Mesodermal cell (in vitro differentiated cells): ENCODE measurements at regions not wholly inside any gene's neighbourhood (a gene's known extent, or its start where the extent isn't known, plus 50 kb on each side); places are given as distances from the start of the nearest gene placed in this dataset.

Source experiments
- H3K27ac ChIP-seq: 2 replicates; pipeline ENCODE4 v1.7.0; 2013; ENCODE audit warnings: mild to moderate bottlenecking, low read depth, low read length, moderate library complexity; ENCODE audit not compliant: severe bottlenecking
- H3K36me3 ChIP-seq: 2 replicates; pipeline ENCODE4 v1.7.1; 2013; ENCODE audit warnings: mild to moderate bottlenecking, low read length, moderate library complexity; ENCODE audit not compliant: control insufficient read depth, insufficient read depth
- H3K4me1 ChIP-seq: one replicate; pipeline ENCODE4 v1.7.1; 2013; ENCODE audit warnings: mild to moderate bottlenecking, low read length; ENCODE audit not compliant: insufficient read depth, control insufficient read depth, poor library complexity, severe bottlenecking
- H3K4me3 ChIP-seq: 2 replicates; pipeline ENCODE4 v1.7.0; 2013; ENCODE audit warnings: low read length, control low read depth, mild to moderate bottlenecking; ENCODE audit not compliant: insufficient read depth, poor library complexity, severe bottlenecking; ENCODE audit errors: extremely low read depth
- H3K9me3 ChIP-seq: 2 replicates; pipeline ENCODE4 v1.7.1; 2013; ENCODE audit warnings: mild to moderate bottlenecking, low read length, moderate library complexity; ENCODE audit not compliant: control insufficient read depth
- WGBS, 2 experiments: methylation state at CpG; one replicate each; pipeline ENCODE4 v1.1.5; 2013; ENCODE audit warnings: missing lambda C conversion rate in 2 of 2; ENCODE audit not compliant: insufficient coverage in 2 of 2; 5-methylcytosine and 5-hydroxymethylcytosine counted together

DNA sequence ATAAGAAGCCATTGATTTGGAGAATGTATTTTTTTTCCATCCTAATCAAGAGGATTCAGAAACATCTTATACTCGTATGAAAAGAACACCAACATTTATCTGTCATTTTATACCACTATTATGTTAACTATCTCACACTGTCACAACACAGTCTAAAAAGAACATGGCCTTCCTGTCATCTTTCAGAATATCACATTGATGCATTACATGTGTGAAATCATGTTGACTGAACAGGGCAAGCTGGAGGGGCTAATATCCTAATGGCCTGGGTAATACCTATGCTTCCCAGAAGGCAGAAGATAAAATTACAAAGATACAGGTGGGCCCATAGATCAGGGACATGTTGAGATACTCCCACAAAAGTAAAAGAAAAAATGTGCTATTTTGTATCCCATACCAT, 611.7 kb downstream of the STIM2 start:
- WGBS, 2 experiments, result 100% methylated on average over 1 of the region's 1 CpG; no CpG with 5 or more reads in 1 of the 2 experiments
- H3K4me1 ChIP-seq, result no peaks in the 10 kb centered on the region
- H3K4me3 ChIP-seq, result no peak overlapping the region
- H3K9me3 ChIP-seq, result no peaks in the 10 kb centered on the region
- no peaks in the 10 kb centered on the region for H3K36me3 ChIP-seq
- no peak overlapping the region for H3K27ac ChIP-seq

DNA sequence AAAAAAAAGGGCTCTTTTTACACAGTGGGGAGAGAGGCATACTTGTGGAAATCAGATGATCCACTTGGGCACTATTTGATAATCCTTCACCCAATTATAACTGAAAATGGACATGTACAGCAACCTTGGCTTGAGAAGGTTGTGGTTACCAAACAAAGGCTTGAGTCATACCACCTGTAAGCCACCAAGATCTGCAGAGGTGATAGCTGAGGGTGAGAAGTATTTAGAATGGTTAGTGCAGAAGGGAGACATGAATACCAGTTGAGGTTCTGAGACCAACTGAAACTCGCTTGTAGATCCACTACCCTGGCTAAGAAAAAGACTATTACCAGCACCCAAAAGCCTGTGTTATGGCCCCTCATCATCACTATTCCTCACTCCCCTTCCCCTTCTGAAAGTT, 614.0 kb downstream of the STIM2 start:
- WGBS, 2 experiments, result 83% methylated on average over 1 of the region's 1 CpG; no CpG with 5 or more reads in 1 of the 2 experiments
- no peaks in the 10 kb centered on the region for H3K4me1 ChIP-seq
- H3K27ac ChIP-seq, result no peak overlapping the region
- no peaks in the 10 kb centered on the region for H3K9me3 ChIP-seq
- no peaks in the 10 kb centered on the region for H3K36me3 ChIP-seq
- no peak overlapping the region for H3K4me3 ChIP-seq

DNA sequence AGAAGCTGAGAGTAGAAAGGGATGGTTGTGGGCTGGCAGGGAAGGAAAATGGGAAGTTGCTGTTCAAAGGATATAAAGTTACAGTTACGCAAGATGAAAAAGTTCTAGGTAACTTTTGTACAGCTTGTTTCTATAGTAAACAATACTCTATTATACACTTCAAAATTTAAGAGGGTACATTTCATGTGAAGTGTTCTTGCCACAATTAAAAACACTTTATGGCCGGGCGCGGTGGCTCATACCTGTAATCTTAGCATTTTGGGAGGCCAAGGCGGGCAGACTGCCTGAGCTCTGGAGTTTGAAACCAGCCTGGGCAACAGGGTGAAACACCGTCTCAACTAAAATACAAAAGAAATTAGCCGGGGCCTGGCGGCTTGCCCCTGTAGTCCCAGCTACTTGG, 623.6 kb downstream of the STIM2 start:
- no peak overlapping the region for H3K4me3 ChIP-seq

DNA sequence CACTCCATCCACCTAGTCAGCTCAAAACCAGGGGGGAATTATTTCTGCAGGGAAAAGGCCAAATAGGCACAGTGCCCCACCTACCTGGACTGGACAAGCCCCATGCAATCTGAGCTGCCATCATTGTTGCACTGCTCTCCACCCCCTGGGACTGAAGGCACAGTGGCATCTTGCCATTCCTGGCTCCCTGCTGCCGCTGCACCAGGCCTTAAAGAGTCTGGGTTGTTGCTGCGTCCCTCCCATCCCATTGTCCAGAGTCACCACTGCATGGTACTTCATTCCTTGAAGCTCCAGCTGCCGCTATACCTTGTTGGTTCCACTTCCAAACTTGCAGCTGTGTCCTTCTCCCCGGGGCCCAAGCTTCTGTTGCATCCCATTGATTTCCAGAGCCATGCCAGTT, 629.7 kb downstream of the STIM2 start:
- Histone ChIP-seq H3K4me1 (no peaks in the 10 kb centered on the region), H3K9me3 (no peaks in the 10 kb centered on the region), H3K27ac (no peak overlapping the region), H3K4me3 (no peak overlapping the region), H3K36me3 (no peaks in the 10 kb centered on the region)
- 90 to 95% methylated on average over 4 of the region's 4 CpGs for WGBS, 2 experiments

More for the DNA sequence above, 623.6 kb downstream of the STIM2 start:
- Histone ChIP-seq H3K4me1 (no peaks in the 10 kb centered on the region), H3K36me3 (no peaks in the 10 kb centered on the region), H3K27ac (no peak overlapping the region), H3K9me3 (no peaks in the 10 kb centered on the region)
- 87 to 95% methylated on average over 6 to 7 of the region's 8 CpGs for WGBS, 2 experiments

DNA sequence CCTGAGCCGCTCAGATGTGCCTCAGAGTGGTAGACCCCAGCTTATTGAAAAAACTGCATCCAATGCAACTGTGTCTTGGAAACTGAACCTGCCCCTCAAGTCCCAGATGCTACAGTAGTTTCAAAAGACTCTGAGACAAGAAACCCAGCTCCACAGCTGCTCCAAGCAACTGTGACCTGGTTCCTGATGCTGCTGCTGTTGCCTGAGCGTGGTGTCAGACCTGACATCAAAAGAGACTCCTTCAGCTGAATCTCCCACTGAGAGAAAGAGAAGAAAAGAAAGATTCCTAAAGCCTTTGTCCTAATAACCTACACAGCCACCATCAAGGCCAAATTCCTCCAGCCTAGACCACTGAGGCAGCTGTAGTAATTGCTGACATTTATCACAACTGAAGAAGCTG, 630.1 kb downstream of the STIM2 start:
- Histone ChIP-seq H3K4me1 (no peaks in the 10 kb centered on the region), H3K36me3 (no peaks in the 10 kb centered on the region), H3K4me3 (no peak overlapping the region), H3K27ac (no peak overlapping the region), H3K9me3 (no peaks in the 10 kb centered on the region)
- WGBS, 2 experiments, result 88 to 90% methylated on average over 1 to 2 of the region's 2 CpGs

DNA sequence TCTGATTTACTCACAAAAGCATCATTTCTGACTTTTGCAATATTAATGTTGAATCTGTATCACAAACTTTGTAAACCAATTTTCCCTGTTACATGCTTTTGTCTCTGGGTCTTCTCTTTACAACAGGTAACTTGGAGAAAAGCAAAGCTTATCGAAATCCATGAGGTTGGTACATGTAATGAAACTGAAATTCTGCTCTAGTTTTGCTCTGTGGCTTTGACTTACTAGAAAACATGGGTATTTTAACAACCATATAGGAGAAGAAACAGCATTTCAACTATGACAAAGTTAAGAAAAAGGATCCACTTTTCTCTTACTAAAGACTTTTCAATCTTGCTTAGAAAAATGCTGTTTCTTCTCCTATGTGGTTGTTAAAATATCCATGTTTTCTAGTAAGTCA, 645.8 kb downstream of the STIM2 start:
- H3K36me3 ChIP-seq, result no peaks in the 10 kb centered on the region
- WGBS, 2 experiments, result no CpG with 5 or more reads among the region's 1 CpG
- no peak overlapping the region for H3K4me3 ChIP-seq
- no peak overlapping the region for H3K27ac ChIP-seq
- no peaks in the 10 kb centered on the region for H3K9me3 ChIP-seq
- H3K4me1 ChIP-seq, result peaks cover 5% of the 10 kb centered on the region

DNA sequence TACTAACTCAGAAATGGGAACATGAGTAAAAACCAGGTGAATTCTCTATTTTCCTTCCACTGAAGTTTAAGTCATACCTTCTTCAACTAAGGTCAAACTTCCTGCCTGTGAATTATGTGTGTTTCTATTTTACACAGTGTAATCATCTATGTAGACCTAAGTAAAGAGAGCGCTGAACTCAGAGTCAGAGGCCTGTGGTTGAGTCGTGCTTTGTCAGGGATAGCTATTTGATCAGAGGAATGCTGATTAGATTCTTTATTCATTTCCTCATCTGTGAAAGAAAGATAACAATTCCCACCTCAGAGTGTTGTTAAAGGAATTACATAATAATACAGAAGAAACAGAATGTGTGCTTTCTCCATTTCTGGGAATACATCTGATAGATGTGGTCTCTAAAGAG, 654.1 kb downstream of the STIM2 start:
- H3K4me1 ChIP-seq, result peaks cover under 1% of the 10 kb centered on the region
- WGBS, 2 experiments, result no CpG with 5 or more reads among the region's 2 CpGs
- H3K4me3 ChIP-seq, result no peak overlapping the region
- H3K9me3 ChIP-seq, result no peaks in the 10 kb centered on the region
- no peaks in the 10 kb centered on the region for H3K36me3 ChIP-seq
- H3K27ac ChIP-seq, result no peak overlapping the region

DNA sequence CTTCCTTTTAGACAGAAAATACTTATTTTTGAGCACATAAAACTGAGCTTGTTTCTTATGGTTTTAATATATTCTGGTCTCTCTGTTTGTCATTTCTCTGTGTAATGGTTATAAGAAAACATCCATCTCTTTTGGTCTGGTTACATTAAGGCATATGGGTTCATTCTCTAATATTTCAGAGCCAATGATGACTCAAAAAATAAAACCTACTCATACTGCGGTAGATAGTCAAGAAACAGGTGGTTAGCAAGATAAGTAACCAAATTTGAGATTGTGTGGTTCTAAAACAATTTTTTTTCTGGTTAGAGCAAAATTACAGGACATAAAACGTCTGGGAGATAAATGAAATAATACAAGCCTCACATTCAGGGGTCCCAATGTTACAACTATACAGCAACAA, 654.5 kb downstream of the STIM2 start:
- H3K36me3 ChIP-seq, result no peaks in the 10 kb centered on the region
- no CpG with 5 or more reads among the region's 2 CpGs for WGBS, 2 experiments
- H3K4me3 ChIP-seq, result no peak overlapping the region
- no peaks in the 10 kb centered on the region for H3K9me3 ChIP-seq
- H3K4me1 ChIP-seq, result no peaks in the 10 kb centered on the region
- H3K27ac ChIP-seq, result no peak overlapping the region

DNA sequence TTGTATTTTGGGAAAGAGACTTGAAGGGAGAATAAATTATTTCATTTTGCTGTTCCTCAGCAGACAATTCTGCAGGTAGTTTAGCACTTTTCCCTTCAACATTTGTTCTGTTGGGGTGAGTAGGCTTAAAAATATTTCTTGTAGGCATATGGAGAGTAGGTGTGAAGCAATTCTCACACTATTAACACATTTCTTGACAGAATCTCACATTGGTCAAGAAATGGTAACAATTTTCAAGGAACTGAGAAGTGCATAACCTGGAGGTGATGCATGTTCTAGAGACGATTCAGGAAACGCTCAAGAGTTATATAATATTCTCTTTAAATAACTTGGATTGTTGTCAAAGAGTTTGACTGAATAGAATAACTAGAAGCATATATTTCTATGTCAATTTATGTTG, 658.2 kb downstream of the STIM2 start:
- no peaks in the 10 kb centered on the region for H3K36me3 ChIP-seq
- no peaks in the 10 kb centered on the region for H3K4me1 ChIP-seq
- WGBS, 2 experiments, result no CpG with 5 or more reads among the region's 2 CpGs
- H3K9me3 ChIP-seq, result no peaks in the 10 kb centered on the region
- H3K27ac ChIP-seq, result no peak overlapping the region
- H3K4me3 ChIP-seq, result no peak overlapping the region

DNA sequence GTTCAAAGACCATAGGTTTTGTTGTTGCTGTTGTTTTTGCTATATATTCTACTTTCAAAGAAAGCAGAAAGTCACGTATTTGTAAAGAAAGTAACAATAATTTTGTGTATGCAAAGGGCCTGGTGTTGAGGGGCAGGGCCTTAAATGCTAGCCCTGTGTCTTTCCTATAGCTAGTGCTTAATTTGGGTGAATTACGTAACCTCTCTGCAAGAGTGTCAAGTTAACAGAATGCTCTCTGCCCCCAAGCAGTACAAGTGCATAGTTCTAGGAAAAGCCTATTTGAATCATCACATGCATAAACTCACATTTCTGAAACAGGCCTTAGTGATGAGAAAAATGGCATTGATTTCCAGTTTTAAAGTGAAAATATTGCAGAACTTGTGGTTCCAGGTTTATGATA, 663.6 kb downstream of the STIM2 start:
- H3K27ac ChIP-seq, result no peak overlapping the region
- no peaks in the 10 kb centered on the region for H3K36me3 ChIP-seq
- H3K4me1 ChIP-seq, result no peaks in the 10 kb centered on the region
- no peak overlapping the region for H3K4me3 ChIP-seq
- no peaks in the 10 kb centered on the region for H3K9me3 ChIP-seq
- 100% methylated on average over 2 of the region's 2 CpGs; no CpG with 5 or more reads in 1 of the 2 experiments for WGBS, 2 experiments

DNA sequence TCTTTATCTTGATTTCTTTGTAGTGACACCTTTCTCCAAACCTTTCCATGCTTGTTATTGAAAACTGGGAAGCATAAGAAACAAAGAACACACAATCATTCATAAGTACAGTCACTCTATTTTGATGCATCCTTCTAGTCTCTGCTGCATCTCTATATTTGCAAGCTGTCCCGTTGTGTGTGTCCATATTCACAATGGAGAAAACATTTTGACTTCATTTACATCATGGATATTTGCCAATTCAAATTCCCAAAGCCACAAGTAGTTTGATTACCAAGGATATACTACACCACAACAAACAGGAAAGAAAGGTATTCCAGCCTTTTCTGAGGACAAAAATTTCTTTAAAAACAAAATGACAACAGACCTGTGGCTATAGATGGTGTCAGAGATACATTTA, 673.8 kb downstream of the STIM2 start:
- Histone ChIP-seq H3K4me1 (no peaks in the 10 kb centered on the region), H3K9me3 (no peaks in the 10 kb centered on the region), H3K4me3 (no peak overlapping the region), H3K36me3 (no peaks in the 10 kb centered on the region), H3K27ac (no peak overlapping the region)
- WGBS, 2 experiments, result 55 to 86% methylated on average over 1 of the region's 1 CpG
